Kidney glomerular epithelial cell (primary cell): ENCODE measurements at regions not wholly inside any gene's neighbourhood (a gene's known extent, or its start where the extent isn't known, plus 50 kb on each side); places are given as distances from the start of the nearest gene placed in this dataset.

Experiments used
- DNase-seq: peaks from one replicate; lab custom pipeline; 2025; lab: John Stamatoyannopoulos, UW

DNA sequence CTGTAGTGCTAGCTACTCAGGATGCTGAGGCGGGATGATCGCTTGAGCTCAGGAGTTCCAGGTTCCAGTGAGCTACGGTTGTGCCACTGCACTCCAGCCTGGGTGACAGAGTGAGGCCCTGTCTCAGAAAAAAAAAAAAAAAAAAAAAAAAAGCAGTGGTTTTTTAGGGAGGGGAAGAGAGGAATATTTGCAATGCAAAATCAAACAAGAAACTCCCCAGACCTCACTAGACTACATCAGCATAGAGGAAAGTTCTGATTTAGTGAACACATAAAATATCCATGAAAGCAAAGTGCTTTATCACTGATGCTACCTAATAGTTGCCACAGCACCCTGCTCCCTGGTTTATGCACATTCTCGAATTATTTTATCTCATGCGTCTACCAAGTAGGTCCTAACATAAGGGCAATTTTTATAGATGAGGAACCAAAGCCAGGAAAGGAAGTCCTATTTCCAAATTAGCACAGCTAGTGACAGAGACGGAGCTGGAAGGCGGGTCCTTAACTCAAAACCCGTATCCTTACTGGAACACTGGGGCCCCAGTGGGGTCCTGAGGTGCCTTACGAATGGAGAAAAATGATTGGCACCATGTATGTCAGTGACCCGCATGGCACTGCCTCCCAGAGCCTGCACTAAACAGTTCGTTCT, 50.7 kb upstream of the GPR157 start:
- DNase-seq = no peak

DNA sequence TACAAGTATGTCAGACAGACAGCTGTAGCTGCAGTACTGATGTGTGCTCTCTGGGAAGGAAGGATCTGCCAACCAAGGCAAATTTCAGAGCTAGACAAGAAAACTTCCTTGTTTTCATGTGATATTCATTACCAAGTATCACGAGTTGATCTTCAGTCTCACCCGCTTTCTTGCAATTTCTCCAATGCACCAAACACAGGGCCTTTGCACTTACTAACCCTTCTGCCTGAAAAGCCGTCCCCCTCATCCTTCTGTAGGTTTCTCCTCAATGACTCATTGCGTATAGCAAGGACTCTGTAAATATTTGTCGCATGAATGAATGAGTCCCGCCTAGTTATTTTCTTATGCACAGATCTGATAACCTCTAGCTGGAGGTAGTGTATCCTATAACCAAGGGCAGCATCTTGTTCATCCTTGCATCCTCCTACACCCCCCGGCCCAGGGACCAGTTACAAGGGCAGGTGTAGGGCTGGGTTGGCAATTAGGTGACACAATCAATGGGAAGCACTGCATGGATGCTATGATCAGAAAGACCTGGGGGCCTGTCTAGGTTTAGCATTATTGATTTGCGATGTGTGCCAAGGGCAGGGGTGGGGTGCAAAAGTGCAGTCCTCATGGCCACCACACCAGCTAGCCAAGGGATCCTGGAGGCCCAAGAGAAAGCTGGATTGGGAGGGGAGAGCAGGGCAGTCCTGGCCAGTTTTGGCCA, 51.4 kb upstream of the GPR157 start:
- no peak for DNase-seq

DNA sequence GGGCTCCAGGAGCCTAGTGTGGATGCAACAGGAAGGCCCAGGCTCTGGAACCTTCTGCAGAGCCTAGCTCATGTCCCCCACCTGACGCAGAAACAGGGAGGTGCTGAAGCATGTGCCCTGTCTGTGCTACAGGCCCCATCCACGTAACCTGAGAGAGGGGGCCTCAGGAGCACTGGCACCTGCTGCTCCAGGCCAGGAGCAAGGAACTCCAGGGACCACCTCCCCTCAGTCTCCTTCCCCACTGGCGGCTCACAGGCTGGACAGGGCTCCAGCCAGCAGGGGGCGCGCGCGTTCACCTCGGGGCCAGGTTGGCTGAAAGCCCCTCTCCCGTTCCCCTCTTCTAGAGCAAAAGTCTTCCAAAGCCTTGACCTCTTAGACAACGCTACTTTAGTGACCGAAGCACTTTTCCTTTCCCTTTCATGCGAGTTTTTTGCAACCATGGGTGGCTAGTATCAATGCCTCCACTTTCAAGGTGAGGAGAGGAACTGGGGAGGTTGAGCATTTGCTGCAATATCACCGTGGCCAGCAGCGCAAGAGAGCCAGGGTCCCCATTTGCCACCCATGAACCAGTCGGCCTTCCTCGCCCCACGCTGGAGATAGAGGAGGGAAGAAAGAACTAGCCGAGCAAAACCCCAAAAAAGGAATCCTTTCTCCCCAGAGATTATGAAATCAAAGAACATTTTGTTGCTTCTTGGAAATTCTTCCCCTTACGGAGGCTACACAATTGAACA, 52.4 kb upstream of the GPR157 start:
- peak; percentile 70 for DNase-seq

DNA sequence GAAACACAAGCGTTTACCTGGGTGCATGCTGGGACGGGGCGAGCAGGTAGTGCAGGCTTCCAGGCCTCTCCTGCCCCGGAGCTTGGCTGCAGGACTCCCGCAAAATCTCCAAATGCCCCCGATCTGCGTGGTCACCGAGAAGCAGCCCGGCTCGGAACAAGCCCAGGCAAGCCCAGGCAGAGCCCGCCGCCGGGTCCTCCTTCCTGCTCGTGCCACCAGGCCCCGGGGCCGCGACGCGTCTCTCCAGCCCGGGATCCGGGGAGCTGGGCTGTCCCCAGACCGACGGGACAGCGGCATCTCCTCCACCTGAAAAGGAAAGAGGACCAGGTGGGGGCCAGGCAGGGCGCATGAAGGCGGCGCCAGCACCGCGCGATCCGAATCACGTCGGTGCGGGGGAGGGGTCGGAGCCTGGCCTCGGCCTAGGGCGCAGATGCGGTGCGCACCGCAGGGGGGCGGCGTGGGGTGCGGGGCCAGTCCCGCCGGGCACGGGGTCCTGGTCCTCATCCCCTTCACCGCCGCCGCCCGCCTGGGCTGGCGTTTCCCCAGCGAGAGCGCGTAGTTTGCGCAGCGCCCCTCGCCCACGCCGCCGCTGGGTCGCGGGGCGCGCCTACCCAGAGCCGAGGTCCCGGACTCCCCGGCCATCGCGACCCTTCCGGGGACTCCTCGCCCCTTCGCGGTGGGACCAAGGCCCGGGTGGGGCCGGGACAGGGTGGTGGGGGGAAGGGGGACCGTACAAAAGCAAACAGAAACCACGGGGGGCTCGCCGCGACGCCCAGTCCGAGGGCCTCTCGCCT, 52.4 kb upstream of the H6PD start:
- no peak for DNase-seq

DNA sequence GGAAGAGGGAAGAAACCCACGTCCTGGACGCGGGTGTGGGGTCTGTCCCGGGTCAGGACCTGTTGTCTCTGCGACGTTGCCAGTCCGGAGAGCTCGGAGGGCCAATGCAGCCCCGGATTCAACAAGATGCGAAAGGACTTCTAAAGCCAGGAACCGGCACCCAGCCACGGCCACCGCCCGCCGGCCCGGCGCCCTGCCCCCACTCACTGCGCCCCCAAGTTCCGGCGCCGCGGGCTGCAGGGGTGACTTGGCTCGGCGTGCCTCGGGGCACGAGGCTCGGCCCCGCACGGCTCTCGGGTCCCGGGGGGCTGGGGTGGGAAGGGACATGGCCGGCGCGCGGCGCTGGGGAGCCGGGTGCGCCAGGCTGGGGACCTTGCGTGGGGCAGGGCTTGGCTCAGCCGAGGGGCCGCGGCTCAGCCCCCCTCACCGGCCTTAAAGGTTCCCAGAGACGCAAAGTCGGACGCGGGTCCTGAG, 51.8 kb upstream of the H6PD start:
- DNase-seq = no peak

DNA sequence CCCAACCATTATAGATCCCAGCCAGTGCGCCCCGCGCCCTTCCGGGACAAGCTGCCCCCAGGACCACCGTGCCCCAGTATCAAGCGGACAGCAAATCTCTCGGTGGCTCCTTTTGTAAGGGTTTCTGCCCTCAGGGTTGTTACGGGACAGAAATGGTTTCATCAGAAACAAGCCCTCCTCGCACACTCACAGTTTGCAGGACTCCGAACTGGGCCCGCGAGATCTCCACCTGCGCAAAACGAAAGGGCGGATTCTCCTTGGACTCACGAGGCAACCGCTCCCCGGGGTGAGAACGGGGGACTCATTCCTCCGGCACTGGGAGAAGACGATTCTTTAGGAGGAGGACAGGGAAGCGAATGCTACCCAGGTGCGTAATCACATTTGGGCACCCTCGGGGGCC, 51.1 kb upstream of the H6PD start:
- DNase-seq = no peak

DNA sequence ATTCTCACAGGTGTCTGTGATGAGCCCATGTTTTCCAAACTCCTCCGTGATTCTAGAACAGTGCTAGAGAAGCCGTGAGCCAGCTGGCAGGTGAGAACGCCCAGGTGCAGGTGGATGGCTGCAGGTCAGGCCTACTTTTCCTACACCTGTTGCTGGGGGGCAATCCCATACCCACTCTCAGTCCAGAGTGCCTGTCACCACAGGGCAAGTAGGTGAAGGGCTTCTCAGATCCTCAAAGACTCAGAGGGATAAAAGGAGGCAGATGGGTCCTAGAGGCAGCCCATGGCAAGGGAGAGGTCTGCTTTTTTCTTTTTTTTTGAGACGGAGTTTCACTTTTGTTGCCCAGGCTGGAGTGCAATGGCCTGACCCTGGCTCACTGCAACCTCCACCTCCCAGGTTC, 50.7 kb upstream of the H6PD start:
- DNase-seq = no peak

DNA sequence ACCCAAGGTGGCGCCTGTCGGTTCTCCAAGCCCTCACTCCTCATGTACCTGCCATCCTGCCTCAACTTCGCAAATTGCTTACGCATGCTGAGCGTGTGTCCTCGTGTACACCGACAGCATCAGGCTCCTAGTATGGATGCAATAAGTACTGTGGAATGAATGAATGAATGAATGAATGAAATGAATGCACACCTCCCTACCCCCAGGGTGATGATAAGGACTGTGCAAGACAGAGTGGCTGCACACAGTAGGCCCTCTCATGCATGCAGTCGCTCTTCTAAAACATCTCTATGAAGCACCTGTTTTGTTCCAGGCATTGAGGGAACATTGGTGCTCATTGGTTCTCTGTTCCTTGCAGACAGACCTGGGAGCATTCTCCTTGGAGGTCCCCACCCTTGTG, 49.8 kb upstream of the H6PD start:
- no peak for DNase-seq
